Pancreas (tissue), 10 donors: ENCODE measurements at regions not wholly inside any gene's neighbourhood (a gene's known extent, or its start where the extent isn't known, plus 50 kb on each side); places are given as distances from the start of the nearest gene placed in this dataset.

Experiments used
- ATAC-seq, 4 donors: fragments of 200-7000 bp; cut with Tn5 transposase; one replicate each; pipeline versions ENCODE4 v1.8.0 to v1.9.1; 2020; ENCODE audit warnings: mild to moderate bottlenecking in 4 of 4, moderate library complexity in 4 of 4
- DNase-seq, 6 donors: peaks; one replicate each; pipeline ENCODE4 v3.0.0-alpha.2; 2020
- FAIRE-seq: peaks from 2 replicates; lab custom pipeline; 2012; peaks lifted over from hg19 to GRCh38; lab: Jason Lieb, UNC
- H3K27ac ChIP-seq, 4 donors: fragments of 200-600 bp; sonication (generic); 1 replicate in 3 of 4; 2 replicates in 1 of 4; pipeline versions ENCODE4 v1.5.0 to v1.8.0; 2020
- H3K27me3 ChIP-seq, 4 donors: fragments of 200-600 bp; one replicate each; pipeline ENCODE4 v1.8.0; 2021
- H3K36me3 ChIP-seq, 3 donors: fragments of 200-600 bp; sonication (generic) in 1 of 3; one replicate each; pipeline versions ENCODE4 v1.5.0 to v1.8.0; 2020 to 2021
- H3K4me1 ChIP-seq, 3 donors: fragments of 200-600 bp; one replicate each; pipeline ENCODE4 v1.8.0; 2021
- H3K4me3 ChIP-seq, 4 donors: fragments of 200-600 bp; sonication (generic) in 2 of 4; one replicate each; pipeline versions ENCODE4 v1.5.0 to v1.8.0; 2020 to 2021
- H3K9me3 ChIP-seq, 4 donors: fragments of 200-600 bp; one replicate each; pipeline ENCODE4 v1.8.0; 2021
- WGBS, 2 donors: extraction: QIAGEN DNeasy Blood & Tissue Kit; methylation state at CpG; one replicate each; pipeline ENCODE4 v1.1.7; 2013; 5-methylcytosine and 5-hydroxymethylcytosine counted together
- intact Hi-C, 3 donors: fragments of 100-400 bp; cut with DNase I; formaldehyde crosslinking; loops; one replicate each; pipeline versions ENCODE4 v1.11.1 to v1.14.2; 2022
- TF ChIP-seq, protein P1 (sequence below), 4 donors: fragments of 200-600 bp; sonication (generic) in 3 of 4; IDR thresholded peaks; one replicate each; pipeline versions ENCODE4 v1.5.0 to v1.8.0; 2021; ENCODE audit warnings: antibody characterized with exemption in 4 of 4
- donor health status: healthy with polysubstance abuse.
- donor health status: DM: no; HTN: no; CAD: no; lungs with moderate emphysema.
- donor health status: DM: no; HTN: no; CAD: no.
- donor health status: control.
- donor health status: control.
- donor health status: Bipolar disorder and iron deficiency.
- donor health status: DM: yes; HTN: yes; CAD: no.
- donor health status: DM: no; HTN: no; CAD: no.
- donor health status: DM: no; HTN: no; CAD: no.
- donor health status: DM: yes; HTN: yes; CAD: no.

DNA sequence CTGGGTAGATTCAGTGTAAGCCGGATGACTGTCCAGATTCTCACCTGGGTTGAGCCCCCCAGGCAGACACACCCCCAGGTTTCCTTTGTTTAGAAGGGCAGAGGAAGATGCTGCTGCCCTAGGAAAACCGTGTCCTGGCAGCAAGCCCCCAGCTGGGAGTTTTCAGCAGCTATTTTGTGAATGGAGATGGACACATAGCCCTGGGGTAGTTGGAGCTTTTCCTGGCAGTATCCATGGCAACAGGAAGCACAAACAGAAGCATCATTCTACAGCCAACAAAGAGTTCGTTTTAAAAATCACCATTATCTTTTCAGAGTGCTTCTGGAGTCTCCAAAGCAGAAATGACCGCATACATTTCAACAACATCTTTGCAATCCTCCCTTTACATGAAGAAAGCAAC is 245.5 kb downstream of the BRD1 start:
- ATAC-seq (no peak), FAIRE-seq (no peak), DNase-seq (no peak)
- no peaks in the 10 kb centered on the region for H3K9me3 ChIP-seq
- no peaks in the 10 kb centered on the region for H3K27me3 ChIP-seq
- no peaks in the 10 kb centered on the region for H3K36me3 ChIP-seq
- TF ChIP-seq, protein P1, sequence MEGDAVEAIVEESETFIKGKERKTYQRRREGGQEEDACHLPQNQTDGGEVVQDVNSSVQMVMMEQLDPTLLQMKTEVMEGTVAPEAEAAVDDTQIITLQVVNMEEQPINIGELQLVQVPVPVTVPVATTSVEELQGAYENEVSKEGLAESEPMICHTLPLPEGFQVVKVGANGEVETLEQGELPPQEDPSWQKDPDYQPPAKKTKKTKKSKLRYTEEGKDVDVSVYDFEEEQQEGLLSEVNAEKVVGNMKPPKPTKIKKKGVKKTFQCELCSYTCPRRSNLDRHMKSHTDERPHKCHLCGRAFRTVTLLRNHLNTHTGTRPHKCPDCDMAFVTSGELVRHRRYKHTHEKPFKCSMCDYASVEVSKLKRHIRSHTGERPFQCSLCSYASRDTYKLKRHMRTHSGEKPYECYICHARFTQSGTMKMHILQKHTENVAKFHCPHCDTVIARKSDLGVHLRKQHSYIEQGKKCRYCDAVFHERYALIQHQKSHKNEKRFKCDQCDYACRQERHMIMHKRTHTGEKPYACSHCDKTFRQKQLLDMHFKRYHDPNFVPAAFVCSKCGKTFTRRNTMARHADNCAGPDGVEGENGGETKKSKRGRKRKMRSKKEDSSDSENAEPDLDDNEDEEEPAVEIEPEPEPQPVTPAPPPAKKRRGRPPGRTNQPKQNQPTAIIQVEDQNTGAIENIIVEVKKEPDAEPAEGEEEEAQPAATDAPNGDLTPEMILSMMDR (IDR thresholded peaks at IDR 0.05) = no peak
- intact Hi-C loops = no loop called here
- H3K27ac ChIP-seq = no peak overlapping the region
- 49 to 58% methylated on average over 4 of the region's 4 CpGs for WGBS, 2 donors
- no peaks in the 10 kb centered on the region for H3K4me1 ChIP-seq
- H3K4me3 ChIP-seq = no peak overlapping the region

DNA sequence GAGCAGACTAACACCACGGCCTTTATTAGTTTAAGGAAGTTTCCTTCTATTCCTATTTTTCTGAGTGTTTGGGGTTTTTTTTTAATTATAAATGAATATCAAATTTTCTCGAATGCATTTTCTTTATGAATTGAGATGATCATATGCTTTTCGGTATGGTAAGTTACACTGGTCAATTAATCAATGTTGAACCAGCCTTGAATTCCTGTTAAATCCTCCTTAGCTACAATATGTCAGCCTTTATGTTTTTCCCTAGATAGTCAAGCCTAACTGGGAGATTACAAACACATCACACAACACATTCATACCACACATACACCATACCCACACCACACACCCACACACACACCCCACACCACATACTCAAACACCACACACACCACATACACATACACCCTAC is 247.6 kb downstream of the BRD1 start:
- Histone ChIP-seq H3K27ac (no peak overlapping the region), H3K9me3 (no peaks in the 10 kb centered on the region), H3K27me3 (no peaks in the 10 kb centered on the region), H3K4me1 (no peaks in the 10 kb centered on the region), H3K36me3 (no peaks in the 10 kb centered on the region), H3K4me3 (no peak overlapping the region)
- no peak for DNase-seq
- intact Hi-C loops = no loop called here
- TF ChIP-seq, protein P1 (IDR thresholded peaks at IDR 0.05) = no peak
- ATAC-seq = no peak
- WGBS, 2 donors = 50 to 55% methylated on average over 3 of the region's 3 CpGs
- no peak for FAIRE-seq

DNA sequence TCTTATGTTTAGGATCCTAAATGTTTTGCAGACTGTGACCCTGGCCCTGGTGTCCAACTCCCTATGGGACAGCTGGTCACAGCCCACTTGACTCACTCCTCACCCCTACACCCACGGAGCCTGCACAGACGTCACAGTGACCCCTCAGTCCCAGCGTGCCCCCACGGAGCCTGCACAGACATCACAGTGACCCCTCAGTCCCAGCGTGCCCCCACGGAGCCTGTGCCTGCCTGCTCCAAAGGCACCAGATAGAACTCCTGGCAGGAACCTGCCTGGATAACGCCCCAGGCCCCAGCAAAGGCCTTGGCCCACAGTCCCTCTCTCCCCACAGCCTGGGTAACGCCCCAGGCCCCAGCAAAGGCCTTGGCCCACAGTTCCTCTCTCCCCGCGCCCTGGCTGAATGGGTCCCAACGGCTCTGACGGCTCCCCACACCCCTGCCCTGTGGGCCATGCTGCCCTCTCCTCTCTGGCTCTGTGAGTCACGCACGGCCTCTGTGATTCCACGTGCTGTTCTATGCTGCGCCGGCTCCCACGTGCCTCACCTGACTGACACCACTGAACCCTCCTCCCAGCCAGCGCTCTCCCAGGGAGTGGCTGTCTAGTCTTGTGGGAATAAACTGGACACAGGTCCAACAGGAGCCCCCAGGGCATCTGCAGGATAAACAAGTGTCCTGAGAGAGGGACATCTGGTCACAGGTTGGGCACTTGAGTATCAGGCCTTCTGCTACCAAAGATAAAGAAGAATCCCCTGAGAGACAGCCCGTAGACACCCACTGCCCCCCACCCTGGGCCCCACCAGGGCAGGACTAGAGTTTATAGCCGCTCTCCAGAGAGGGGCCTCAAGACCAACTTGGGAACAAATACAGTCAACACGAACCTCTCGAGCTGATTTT is 250.3 kb downstream of the BRD1 start:
- H3K4me3 ChIP-seq = no peak overlapping the region
- ATAC-seq (no peak), FAIRE-seq (no peak), DNase-seq (no peak)
- H3K4me1 ChIP-seq = no peaks in the 10 kb centered on the region
- 55 to 62% methylated on average over 23 of the region's 23 CpGs for WGBS, 2 donors
- TF ChIP-seq, protein P1 (IDR thresholded peaks at IDR 0.05) = no peak
- H3K27me3 ChIP-seq = no peaks in the 10 kb centered on the region
- H3K27ac ChIP-seq = no peak overlapping the region
- H3K9me3 ChIP-seq = no peaks in the 10 kb centered on the region
- no peaks in the 10 kb centered on the region for H3K36me3 ChIP-seq
- intact Hi-C loops = no loop called here

DNA sequence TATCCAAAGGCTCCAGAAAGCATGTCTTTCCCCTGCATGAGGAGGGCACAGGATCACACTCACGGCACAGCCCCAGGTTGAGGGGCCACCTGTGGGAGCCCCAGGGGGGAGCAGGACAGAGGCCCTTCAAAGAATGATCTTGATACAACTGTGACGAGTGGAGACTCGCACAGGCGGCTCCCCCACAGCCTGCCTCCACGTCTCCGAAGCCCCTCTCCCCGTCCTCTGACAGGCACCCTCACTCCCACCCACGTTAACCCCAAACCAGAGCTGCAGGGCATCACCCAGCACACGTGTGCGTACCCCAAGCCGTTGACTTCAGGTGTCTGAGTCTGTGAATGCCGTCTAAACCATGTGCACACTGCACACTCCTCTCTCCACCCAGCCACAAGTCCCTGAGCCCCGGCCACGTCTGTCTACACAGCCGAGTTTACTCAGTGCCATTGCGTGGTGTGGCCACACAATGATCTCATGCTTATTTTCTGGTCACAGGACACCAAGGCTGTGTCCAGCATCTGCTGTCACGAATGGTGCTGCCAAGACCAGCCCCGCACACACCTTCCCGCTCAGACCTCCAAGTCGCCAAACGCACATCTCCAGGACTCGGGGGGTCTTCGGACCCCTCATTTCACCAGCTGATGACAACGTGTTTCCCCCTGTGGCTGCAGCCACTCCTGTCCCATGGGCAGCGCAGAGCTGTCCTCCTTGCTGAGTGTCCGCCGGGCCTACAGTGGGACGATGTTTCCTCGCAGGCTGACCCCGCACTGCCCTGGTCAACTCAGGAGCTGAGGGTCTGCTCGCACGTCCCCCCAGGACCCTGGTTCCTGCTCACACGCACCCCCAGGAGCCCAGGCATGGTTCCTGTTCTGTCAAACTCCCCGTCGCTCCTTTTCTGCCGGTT is 251.2 kb downstream of the BRD1 start:
- H3K9me3 ChIP-seq = no peaks in the 10 kb centered on the region
- intact Hi-C loops = no loop called here
- no peak overlapping the region for H3K27ac ChIP-seq
- TF ChIP-seq, protein P1 (IDR thresholded peaks at IDR 0.05) = no peak
- ATAC-seq (no peak), DNase-seq (peak in 1 of 6 donors; percentile 43), FAIRE-seq (no peak)
- 54 to 66% methylated on average over 36 of the region's 36 CpGs for WGBS, 2 donors
- H3K27me3 ChIP-seq = no peaks in the 10 kb centered on the region
- H3K4me3 ChIP-seq = no peak overlapping the region
- no peaks in the 10 kb centered on the region for H3K36me3 ChIP-seq
- H3K4me1 ChIP-seq = no peaks in the 10 kb centered on the region
